AML-193 (cell line): ENCODE measurements at regions not wholly inside any gene's neighbourhood (a gene's known extent, or its start where the extent isn't known, plus 50 kb on each side); places are given as distances from the start of the nearest gene placed in this dataset.
"Not testable (repeated sequence)": the region's sequence is repeated elsewhere in the genome, so short reads cannot be mapped to it uniquely, and the experiment has no call there.

Experiments
- DNase-seq, 2 experiments: peaks; one replicate each; lab custom pipeline; 2025; lab: John Stamatoyannopoulos, UW

GRCh38 chr5:96097488-96097887 is 135.8 kb upstream of the ELL2 start:
- DNase-seq, result not testable (repeated sequence)

GRCh38 chr5:96096724-96097123 is 135.1 kb upstream of the ELL2 start:
- DNase-seq, result no peak

GRCh38 chr5:96094904-96095303 is 133.3 kb upstream of the ELL2 start:
- DNase-seq, result no peak

GRCh38 chr5:96093890-96094381 is 132.3 kb upstream of the ELL2 start:
- no peak for DNase-seq

- no peak for DNase-seq
Observed at GRCh38 chr5:96093340-96093739, 131.7 kb upstream of the ELL2 start.

DNA sequence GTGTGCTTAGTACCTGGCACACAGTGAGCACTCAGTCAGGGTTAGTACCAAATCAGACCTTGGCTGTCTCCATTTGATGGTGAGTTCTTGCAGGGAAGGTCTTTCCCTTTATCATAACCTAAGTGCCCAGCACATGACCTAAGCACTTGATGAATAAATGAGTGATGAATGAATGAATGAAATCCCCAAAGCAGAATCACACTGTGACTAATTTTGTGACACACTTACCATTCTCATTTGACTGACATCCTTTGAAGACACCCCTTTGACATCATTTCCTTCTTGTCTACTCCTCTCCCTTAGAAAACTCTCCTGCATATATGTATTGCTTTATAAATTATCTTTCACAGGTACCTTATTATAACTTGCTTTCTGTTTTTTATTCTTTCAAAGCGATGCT is 130.2 kb upstream of the ELL2 start:
- DNase-seq, result no peak

GRCh38 chr5:96090215-96090614 is 128.6 kb upstream of the ELL2 start:
- DNase-seq, result no peak

DNA sequence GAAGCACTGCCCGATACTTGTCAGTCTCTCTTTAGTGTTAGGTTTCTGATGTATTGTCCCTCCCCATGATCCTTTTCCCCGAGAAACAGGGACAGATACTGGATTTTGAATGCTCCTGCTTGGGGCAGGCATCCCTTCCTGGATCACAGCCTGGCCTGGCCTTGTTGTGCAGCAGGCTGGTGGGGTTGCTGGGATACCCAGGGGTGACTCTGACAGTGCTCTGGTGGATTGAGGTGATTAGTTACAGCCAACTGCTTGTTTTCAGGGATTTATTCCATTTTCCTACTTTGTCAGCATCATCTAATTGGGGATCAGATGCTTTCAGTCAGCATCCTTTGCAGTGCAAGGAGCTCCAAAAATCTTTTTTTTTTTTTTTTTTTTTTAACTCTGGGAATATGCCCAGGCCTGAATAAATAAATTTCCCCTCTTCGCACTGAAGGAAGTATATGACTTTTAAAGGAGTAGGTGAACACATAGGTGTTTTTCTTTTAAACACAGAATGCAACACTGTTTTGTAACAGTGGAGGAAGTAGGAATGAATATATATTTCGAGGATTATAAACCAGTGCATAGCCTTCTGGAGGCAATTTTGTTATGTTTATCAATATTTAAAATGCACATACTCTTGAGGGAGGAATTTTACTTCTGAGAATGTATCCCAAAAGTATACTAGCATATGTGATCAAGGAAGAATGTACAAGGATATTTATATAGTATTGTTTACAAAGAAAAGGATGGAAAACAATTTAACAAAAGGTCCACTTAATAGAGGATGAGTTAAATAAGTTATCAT is 127.3 kb upstream of the ELL2 start:
- no peak for DNase-seq

DNA sequence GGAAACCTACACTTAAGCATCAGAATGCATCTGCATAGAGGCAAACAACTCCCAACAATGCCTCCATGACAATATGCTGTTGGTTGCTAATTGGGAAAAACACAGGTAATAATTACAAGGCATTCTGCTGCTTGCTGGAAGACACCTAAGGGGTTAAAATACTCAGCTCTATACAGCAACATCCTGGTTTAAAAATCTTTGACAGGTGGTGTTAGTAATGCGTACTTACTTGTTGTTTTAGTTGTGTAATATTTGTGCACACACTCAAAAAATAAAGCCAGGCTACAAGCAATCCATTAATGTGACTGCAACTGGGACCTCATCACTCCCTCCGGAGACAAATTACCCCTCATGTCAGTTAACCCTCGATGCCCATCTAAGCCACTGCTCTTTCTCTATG is 126.3 kb upstream of the ELL2 start:
- no peak for DNase-seq

- peak; percentile 58 to 61 for DNase-seq
Observed at GRCh38 chr5:96084874-96085506, 123.3 kb upstream of the ELL2 start.

- no peak for DNase-seq
Observed at GRCh38 chr5:96083361-96083881, 121.8 kb upstream of the ELL2 start.

DNA sequence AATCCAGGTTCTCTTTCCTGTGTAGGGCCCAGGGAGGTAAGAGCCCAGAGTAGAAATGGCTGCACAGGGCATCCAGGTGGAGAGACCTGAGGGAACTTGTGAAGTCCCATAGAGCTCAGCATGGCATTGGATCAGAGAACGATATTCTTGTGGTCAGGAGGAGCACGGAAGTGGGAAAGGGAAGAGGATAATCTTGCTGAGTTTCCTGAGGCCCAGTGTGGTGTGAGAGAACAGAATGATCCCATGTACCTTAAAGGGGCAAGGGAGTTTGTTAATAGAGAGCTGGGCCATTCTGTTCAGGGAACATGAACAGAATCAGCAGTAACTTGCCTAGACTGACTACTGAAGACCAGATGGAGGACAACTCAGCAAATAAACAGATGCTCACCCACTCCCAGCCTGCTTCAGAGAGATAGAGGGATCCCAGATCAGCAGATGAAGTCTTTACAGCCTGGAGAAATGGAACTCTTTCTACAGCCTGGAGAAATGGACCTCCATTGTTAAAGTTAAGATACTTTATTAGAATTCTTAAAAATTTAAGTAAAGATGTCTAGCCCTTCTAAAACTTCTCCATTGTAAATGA is 119.7 kb upstream of the ELL2 start:
- DNase-seq, result no peak

DNA sequence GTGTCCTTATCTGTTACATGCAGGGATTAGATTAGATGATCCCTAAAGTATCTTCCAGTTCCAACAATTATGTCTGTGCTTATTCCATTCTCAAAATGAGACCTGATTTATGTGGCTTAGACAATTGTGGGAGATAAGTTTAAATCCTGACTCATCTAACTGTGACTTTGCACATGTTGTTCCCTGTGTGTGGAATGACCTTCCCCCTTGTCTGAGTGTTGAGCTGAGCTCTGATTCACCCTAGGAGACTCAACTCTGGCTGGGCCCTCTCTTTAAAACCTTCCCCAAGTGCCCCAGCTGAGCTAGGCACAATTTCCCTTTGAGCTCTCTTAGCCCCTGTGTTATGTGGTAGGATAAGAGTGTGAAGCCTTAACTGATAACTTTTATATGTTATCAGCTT is 118.9 kb upstream of the ELL2 start:
- no peak for DNase-seq

GRCh38 chr5:96079962-96080361 is 118.3 kb upstream of the ELL2 start:
- DNase-seq, result no peak

DNA sequence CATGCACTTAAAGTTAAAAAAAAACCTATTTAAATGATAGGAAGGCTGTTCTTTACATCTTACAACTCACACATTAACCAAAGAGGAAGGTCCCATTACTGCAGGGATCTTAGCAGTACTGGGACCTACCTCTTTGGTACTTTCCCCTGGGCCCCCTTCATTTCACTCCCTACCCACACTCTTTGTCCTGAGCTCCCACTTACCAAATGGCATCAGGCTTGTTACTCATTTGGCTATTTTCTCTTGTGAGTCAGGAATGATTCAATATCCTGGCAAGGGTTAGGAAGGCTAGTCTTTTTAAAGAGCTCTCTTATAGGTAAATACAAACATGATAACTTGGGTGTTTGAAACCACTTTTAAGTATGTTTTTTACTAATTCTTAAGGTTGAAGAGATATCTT is 117.4 kb upstream of the ELL2 start:
- no peak for DNase-seq

- no peak for DNase-seq
Observed at GRCh38 chr5:96076451-96076850, 114.8 kb upstream of the ELL2 start.

DNA sequence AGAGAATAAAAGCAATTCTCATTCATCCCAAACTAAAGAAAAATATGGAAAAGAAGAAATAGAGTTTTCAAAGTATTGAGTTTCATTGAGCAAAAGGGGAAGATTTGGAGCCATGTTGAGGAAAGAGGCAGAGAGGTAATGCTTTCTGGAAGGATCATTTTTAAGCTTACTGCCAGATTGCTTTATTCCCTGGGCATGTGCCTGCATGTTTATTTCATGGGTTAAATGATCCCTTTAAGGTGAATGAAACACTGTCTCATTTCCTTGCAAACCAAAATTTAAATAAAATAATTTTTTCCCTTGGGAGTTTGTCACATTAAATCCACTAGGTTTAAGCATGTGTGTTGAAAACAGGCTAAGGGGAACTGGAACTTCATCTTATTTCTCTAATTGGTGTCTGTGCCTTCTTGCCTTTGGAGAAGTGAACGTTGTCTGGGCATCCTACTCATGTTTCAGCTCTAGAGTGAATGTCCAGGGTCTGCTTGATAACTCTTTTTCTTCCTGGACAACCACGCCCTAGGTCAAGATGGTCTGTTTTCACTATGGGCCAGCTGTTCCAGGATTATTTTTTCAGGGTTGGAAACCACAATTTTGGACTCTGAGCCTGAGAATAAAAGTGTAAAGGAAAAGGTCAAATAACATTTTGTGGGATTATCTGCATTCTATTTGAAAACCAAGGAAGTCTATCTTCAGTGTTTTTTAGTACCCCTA is 114.1 kb upstream of the ELL2 start:
- DNase-seq, result no peak

GRCh38 chr5:96074870-96075269 is 113.2 kb upstream of the ELL2 start:
- DNase-seq, result no peak

DNA sequence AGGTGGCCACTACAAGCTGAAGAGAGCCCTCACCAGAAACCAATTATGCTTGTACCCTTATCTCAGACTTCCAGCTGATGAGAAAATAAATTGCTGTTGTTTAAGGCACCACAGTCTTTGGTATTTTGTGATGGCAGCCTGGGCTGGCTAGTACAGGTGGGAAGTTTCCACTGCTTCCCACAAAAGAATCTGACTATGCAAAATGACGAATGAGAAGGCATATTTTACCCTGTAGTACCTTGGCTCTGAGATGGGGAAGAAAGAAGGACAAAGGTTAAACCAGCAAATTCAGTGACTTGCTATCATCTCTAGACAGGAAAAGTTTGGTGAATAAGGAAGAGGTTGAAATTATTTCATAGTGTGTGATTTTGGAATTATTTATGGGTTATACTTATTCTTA is 112.8 kb upstream of the ELL2 start:
- DNase-seq, result no peak

GRCh38 chr5:96072791-96073165 is 111.1 kb upstream of the ELL2 start:
- no peak for DNase-seq

- DNase-seq, result peak in 1 of 2 experiments; percentile 7
Observed at GRCh38 chr5:96072138-96072790, 110.6 kb upstream of the ELL2 start.
